ENCODE measurements at regions not wholly inside any gene's neighbourhood (a gene's known extent, or its start where the extent isn't known, plus 50 kb on each side); places are given as distances from the start of the nearest gene placed in this dataset.

- no peak for DNase-seq
- no peak for TF ChIP-seq CTCF (IDR thresholded peaks at IDR 0.05)
- no peaks in the 10 kb centered on the region for H3K27me3 ChIP-seq
- intact Hi-C loops (cut with DNase I; ENCODE audit: low total_unique reads): no loop called here
- H3K9me3 ChIP-seq: no peaks in the 10 kb centered on the region
- no peak overlapping the region for H3K27ac ChIP-seq
- H3K4me1 ChIP-seq: no peaks in the 10 kb centered on the region
- no peaks in the 10 kb centered on the region for H3K36me3 ChIP-seq
- no peak overlapping the region for H3K4me3 ChIP-seq
- WGBS, 5 donors: 65 to 76% (median 74%) methylated on average over 2 of the region's 2 CpGs
Observed at GRCh38 chr9:22645893-22646292, 199.3 kb downstream of the DMRTA1 start.

GRCh38 chr9:22649384-22649783 is 202.8 kb downstream of the DMRTA1 start:
- no peaks in the 10 kb centered on the region for H3K9me3 ChIP-seq
- no peaks in the 10 kb centered on the region for H3K36me3 ChIP-seq
- no peak for TF ChIP-seq POLR2A (IDR thresholded peaks at IDR 0.05)
- no peak for TF ChIP-seq CTCF (IDR thresholded peaks at IDR 0.05)
- no peak for TF ChIP-seq EP300 (IDR thresholded peaks at IDR 0.05)
- TF ChIP-seq POLR2AphosphoS5 (IDR thresholded peaks at IDR 0.05): no peak
- peak in 1 of 2 donors; percentile 3 for DNase-seq
- 11 to 27% (median 18%) methylated on average over 2 of the region's 2 CpGs for WGBS, 5 donors
- intact Hi-C loops (cut with DNase I; ENCODE audit: low total_unique reads): no loop called here
- no peaks in the 10 kb centered on the region for H3K4me1 ChIP-seq
- H3K4me3 ChIP-seq: no peak overlapping the region
- no peak overlapping the region for H3K27ac ChIP-seq
- H3K27me3 ChIP-seq: no peaks in the 10 kb centered on the region

GRCh38 chr9:22650145-22650544 is 203.5 kb downstream of the DMRTA1 start:
- no peaks in the 10 kb centered on the region for H3K27me3 ChIP-seq
- no peaks in the 10 kb centered on the region for H3K9me3 ChIP-seq
- H3K4me3 ChIP-seq: no peak overlapping the region
- WGBS, 5 donors: 73 to 87% (median 86%) methylated on average over 3 of the region's 3 CpGs
- no peaks in the 10 kb centered on the region for H3K4me1 ChIP-seq
- no peak overlapping the region for H3K27ac ChIP-seq
- H3K36me3 ChIP-seq: no peaks in the 10 kb centered on the region
- no peak for TF ChIP-seq EP300 (IDR thresholded peaks at IDR 0.05)
- no peak for TF ChIP-seq POLR2AphosphoS5 (IDR thresholded peaks at IDR 0.05)
- TF ChIP-seq POLR2A (IDR thresholded peaks at IDR 0.05): no peak
- no peak for TF ChIP-seq CTCF (IDR thresholded peaks at IDR 0.05)
- intact Hi-C loops (cut with DNase I; ENCODE audit: low total_unique reads): no loop called here
- no peak for DNase-seq

- Histone ChIP-seq H3K9me3 (no peaks in the 10 kb centered on the region), H3K4me3 (no peak overlapping the region), H3K27me3 (no peaks in the 10 kb centered on the region), H3K4me1 (no peaks in the 10 kb centered on the region), H3K36me3 (no peaks in the 10 kb centered on the region), H3K27ac (no peak overlapping the region)
- no peak for TF ChIP-seq EP300 (IDR thresholded peaks at IDR 0.05)
- TF ChIP-seq POLR2A (IDR thresholded peaks at IDR 0.05): no peak
- TF ChIP-seq POLR2AphosphoS5 (IDR thresholded peaks at IDR 0.05): no peak
- no peak for TF ChIP-seq CTCF (IDR thresholded peaks at IDR 0.05)
- intact Hi-C loops (cut with DNase I; ENCODE audit: low total_unique reads): no loop called here
- DNase-seq: no peak
Observed at GRCh38 chr9:22650946-22651345, 204.3 kb downstream of the DMRTA1 start.

GRCh38 chr9:22654833-22655232 is 208.2 kb downstream of the DMRTA1 start:
- Histone ChIP-seq H3K9me3 (no peaks in the 10 kb centered on the region), H3K27me3 (no peaks in the 10 kb centered on the region), H3K36me3 (no peaks in the 10 kb centered on the region), H3K4me1 (no peaks in the 10 kb centered on the region), H3K27ac (no peak overlapping the region), H3K4me3 (no peak overlapping the region)
- DNase-seq: no peak
- TF ChIP-seq CTCF (IDR thresholded peaks at IDR 0.05): no peak
- no peak for TF ChIP-seq EP300 (IDR thresholded peaks at IDR 0.05)
- TF ChIP-seq POLR2AphosphoS5 (IDR thresholded peaks at IDR 0.05): no peak
- intact Hi-C loops (cut with DNase I; ENCODE audit: low total_unique reads): no loop called here
